GM12878 (cell line): ENCODE measurements at regions not wholly inside any gene's neighbourhood (a gene's known extent, or its start where the extent isn't known, plus 50 kb on each side); places are given as distances from the start of the nearest gene placed in this dataset.

Source experiments
- ATF2 ChIP-seq: IDR thresholded peaks from 2 replicates; pipeline ENCODE4 v1.6.1; 2012; ENCODE audit warnings: low read length, inconsistent platforms
- CTCF ChIP-seq, 3 experiments: IDR thresholded peaks in 2 of 3; conservative IDR thresholded peaks in 1 of 3; 2 replicates each; pipeline ENCODE4 v1.5.1; 2011; ENCODE audit warnings: low read depth in 3 of 3, low read length in 3 of 3, mild to moderate bottlenecking in 3 of 3, control low read depth in 2 of 3, moderate library complexity in 2 of 3, inconsistent platforms in 1 of 3, mixed read lengths in 1 of 3; ENCODE audit not compliant: control insufficient read depth in 2 of 3, insufficient read depth in 1 of 3; ENCODE audit errors: extremely low read depth in 1 of 3

- no peak for TF ChIP-seq CTCF (IDR thresholded peaks at IDR 0.05 in 2 of 3, conservative IDR thresholded peaks at IDR 0.05 in 1 of 3; ENCODE audit: control insufficient read depth in 2 of 3, extremely low read depth in 1 of 3, insufficient read depth in 1 of 3, low read depth in 3 of 3, low read length in 3 of 3)
- TF ChIP-seq ATF2: no peak
Measured at GRCh38 chr21:18801468-18801867, 397.9 kb upstream of the TMPRSS15 start.
